ENCODE measurements at regions not wholly inside any gene's neighbourhood (a gene's known extent, or its start where the extent isn't known, plus 50 kb on each side); places are given as distances from the start of the nearest gene placed in this dataset.

GRCh38 chrX:131747173-131747572 is 203.3 kb downstream of the OR13H1 start:
- no peak for DNase-seq (ENCODE audit: low spot score)
- TF ChIP-seq CTCF (IDR thresholded peaks at IDR 0.05; ENCODE audit: extremely low read depth, missing control alignments), result no peak

- no peak for TF ChIP-seq CTCF (IDR thresholded peaks at IDR 0.05; ENCODE audit: extremely low read depth, missing control alignments)
- DNase-seq (ENCODE audit: low spot score), result no peak
These were observed 208.8 kb downstream of the OR13H1 start for GRCh38 chrX:131752493-131753198.

- no peak for TF ChIP-seq CTCF (IDR thresholded peaks at IDR 0.05; ENCODE audit: extremely low read depth, missing control alignments)
- DNase-seq (ENCODE audit: low spot score), result no peak
These were observed 218.9 kb downstream of the OR13H1 start for GRCh38 chrX:131762802-131763234.

- DNase-seq (ENCODE audit: low spot score), result no peak
- no peak for TF ChIP-seq CTCF (IDR thresholded peaks at IDR 0.05; ENCODE audit: extremely low read depth, missing control alignments)
These were observed 219.8 kb downstream of the OR13H1 start for GRCh38 chrX:131763674-131764073.

- no peak for TF ChIP-seq CTCF (IDR thresholded peaks at IDR 0.05; ENCODE audit: extremely low read depth, missing control alignments)
- DNase-seq (ENCODE audit: low spot score), result no peak
These were observed 220.3 kb downstream of the OR13H1 start for GRCh38 chrX:131764216-131764615.

- DNase-seq (ENCODE audit: low spot score), result no peak
- no peak for TF ChIP-seq CTCF (IDR thresholded peaks at IDR 0.05; ENCODE audit: extremely low read depth, missing control alignments)
These were observed 234.7 kb downstream of the OR13H1 start for GRCh38 chrX:131778269-131779218.

- no peak for TF ChIP-seq CTCF (IDR thresholded peaks at IDR 0.05; ENCODE audit: extremely low read depth, missing control alignments)
- no peak for DNase-seq (ENCODE audit: low spot score)
These were observed 235.4 kb downstream of the OR13H1 start for GRCh38 chrX:131779306-131779705.
